Panc1 (cell line): ENCODE measurements at regions not wholly inside any gene's neighbourhood (a gene's known extent, or its start where the extent isn't known, plus 50 kb on each side); places are given as distances from the start of the nearest gene placed in this dataset.

ENCODE experiments used
- CTCF ChIP-seq: fragments of 450-650 bp; IDR thresholded peaks from 2 replicates; pipeline ENCODE4 v1.5.1; 2017; ENCODE audit warnings: mild to moderate bottlenecking
- POLR2AphosphoS5 ChIP-seq: IDR thresholded peaks from 2 replicates; pipeline ENCODE4 v1.6.1; 2012; ENCODE audit warnings: mild to moderate bottlenecking, low read depth, low read length, moderate library complexity
- SIN3A ChIP-seq: IDR thresholded peaks from 2 replicates; pipeline ENCODE4 v1.6.1; 2012; ENCODE audit warnings: low read depth, mild to moderate bottlenecking, low read length, moderate library complexity, borderline replicate concordance; ENCODE audit not compliant: insufficient read depth
- TCF7L2 ChIP-seq: IDR thresholded peaks from 2 replicates; pipeline ENCODE4 v1.6.1; 2011; ENCODE audit warnings: mild to moderate bottlenecking, low read depth, low read length, inconsistent platforms

- no peak for TF ChIP-seq CTCF
- no peak for TF ChIP-seq SIN3A
- TF ChIP-seq TCF7L2 = no peak
- TF ChIP-seq POLR2AphosphoS5 = no peak
Measured at GRCh38 chr4:10831727-10832408, 147.3 kb upstream of the CLNK start.
